NCI-H2107 (cell line): ENCODE measurements at regions not wholly inside any gene's neighbourhood (a gene's known extent, or its start where the extent isn't known, plus 50 kb on each side); places are given as distances from the start of the nearest gene placed in this dataset.
"Not testable (repeated sequence)": the region's sequence is repeated elsewhere in the genome, so short reads cannot be mapped to it uniquely, and the experiment has no call there.

Source experiments
- DNase-seq: peaks from one replicate; lab custom pipeline; 2025; lab: John Stamatoyannopoulos, UW

DNA sequence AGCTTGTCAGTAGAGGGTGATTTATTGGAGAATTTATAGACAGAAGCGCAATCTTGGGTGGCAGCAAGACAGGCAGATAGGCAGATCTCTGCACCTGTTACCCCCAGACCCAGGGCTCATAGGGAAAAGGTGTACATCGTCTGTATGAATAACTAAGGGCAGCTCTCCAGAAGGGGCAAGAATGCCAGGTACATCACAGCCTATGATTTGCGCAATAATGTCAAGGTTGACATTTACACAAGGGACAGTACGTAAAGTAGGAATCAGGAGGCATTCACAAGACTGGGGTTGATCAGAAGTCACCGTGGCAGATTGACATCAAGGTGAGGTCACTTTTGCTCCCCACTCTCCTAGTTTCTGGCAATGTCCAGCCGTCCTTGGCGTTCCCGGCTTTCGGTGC lies 524.1 kb downstream of the TRIML1 start:
- no peak for DNase-seq

DNA sequence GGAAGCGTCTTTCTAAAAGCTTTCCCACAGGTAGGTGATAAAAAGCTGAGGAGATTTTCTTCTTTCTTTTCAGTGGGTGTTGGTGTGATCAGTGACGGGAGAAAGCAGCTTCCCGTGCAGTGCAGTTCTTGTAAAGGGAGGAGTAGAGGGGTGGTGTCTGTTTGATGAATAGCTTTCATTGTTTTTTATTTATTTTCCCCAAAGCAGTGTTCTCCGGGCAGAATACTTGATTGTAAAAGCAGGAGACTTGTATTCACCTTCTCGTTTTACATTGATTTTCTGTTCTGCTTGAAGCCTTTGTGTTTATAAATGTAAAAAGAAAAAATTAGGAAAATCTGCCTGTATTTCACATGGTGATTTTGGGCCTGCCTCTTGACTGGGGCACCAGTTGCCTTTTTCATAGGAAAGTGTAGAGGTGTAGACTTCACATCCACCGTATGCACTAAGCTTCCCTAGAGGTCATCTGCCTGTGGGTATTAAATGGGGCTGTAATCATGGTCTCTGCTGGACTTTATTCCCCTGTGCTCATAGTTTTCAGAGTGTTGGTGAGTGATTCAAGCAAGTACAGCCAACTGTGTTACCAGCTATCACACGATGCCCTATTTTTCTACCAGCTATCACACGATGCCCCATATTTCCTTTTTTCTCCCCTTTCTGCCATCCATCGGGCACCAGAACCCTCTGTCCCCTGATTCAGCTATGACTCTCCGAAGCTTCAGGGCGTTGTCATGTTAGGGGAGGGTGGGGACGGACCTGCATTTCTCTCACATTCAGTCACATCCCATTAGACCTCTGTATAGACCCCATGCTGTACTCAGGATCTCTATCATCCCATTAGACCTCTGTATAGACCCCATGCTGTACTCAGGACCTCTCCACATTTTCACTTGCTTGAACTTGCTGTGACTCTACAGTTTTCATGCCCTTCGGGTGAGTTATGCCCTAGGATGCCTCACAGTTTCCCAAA lies 526.5 kb downstream of the TRIML1 start:
- DNase-seq, result no peak

DNA sequence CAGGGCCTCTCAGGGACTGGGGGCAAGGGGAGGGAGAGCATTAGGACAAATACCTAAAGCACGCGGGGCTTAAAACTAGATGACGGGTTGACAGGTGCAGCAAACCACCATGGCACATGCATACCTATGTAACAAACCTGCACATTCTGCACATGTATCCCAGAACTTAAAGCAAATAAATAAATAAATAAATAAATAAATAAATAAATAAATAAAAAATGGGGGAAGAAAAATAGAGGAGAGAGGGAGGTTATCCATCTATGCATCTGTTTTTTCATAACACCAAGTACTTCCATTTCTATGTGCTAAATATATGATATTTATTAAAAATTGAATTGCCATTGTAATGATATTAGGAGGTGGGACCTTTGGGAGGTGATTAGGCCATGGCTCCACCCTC lies 539.5 kb downstream of the TRIML1 start:
- DNase-seq, result not testable (repeated sequence)

DNA sequence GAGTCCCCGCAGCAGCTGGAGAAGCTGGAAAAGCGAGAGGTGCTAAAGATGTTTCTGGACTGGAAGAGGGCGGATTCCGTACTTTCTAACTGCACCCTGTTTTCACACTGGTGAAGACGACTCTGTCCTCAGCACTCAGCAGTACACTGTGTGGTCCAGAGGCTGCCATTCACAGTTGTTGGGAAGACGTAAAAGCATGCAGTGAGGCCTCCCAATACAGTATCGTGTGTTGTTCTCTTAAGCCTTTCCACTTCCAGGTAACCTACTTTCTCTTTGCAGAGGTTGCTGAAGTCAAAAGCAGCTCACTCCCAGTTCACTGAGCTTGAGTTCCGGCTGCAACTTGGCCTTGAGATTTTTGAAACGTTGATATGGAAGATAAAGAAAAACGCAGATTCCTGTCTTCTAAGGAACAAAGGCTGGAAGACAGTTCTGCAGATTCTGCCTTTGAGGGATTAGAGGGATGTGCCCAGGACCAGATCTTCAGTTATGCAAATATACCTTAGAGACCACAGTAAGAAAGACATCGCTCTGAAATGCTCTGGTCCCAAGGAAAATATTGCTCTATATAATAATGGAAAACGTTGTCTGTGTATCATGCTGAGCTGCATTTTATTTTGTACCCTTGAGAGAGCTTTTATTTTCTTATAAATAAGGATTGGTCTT lies 540.9 kb downstream of the TRIML1 start:
- DNase-seq, result no peak

DNA sequence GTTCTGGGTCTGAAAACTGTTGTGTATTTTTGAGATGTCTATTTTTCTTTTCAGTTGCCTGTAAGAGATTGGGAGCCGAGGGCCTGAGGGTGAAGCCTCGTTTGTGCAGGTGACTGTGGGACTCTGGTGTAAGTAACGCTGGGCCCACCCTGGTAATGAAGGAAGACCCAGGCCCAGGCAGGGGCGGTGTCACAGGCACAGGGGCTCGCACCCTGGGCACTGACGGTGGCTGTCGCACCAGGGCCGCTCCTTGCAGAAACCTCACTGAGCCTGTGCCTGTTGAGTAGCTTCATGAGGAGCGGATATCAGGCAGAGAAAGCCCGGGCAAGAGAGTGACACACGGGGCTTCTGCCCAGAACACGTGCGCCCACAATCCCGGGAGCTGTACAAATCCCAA lies 541.4 kb downstream of the TRIML1 start:
- no peak for DNase-seq

DNA sequence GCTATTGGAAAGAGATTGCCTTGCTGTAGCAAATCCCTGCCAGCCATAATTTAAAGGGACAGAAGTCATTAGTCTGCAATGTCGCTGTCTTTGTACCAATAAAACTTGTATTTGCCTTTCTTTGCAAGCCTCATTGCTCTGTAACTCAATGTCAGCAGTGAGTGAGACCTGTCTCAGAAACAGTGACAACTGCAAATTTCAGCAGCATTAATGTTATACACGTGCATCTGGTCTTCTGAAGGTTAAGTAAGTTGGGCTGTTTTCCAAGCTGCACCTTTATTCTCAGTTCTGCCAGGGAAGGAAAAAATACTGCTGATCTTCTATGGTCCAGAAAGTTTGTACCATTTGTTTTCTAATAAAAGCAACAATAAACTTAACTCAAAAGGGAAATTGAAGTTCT lies 543.1 kb downstream of the TRIML1 start:
- DNase-seq, result no peak

DNA sequence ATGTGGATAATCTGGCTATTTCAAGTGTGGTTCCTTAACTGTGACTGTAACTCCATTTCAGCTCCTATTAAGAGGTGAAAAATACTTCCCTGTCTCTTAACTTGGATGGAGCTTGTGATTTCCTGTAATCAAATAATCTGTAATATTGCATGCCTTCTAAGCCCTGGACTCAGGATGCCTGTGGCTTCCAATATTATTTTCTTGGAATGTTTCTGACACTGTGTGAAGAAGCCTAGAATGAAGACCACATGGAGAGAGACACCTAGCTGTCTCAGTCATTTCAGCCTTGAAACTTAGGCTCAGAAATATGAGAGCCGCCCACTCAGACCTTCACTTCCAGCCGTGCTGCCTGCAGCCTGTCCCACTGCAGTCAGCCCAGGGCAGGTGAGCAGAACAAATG lies 544.3 kb downstream of the TRIML1 start:
- no peak for DNase-seq

DNA sequence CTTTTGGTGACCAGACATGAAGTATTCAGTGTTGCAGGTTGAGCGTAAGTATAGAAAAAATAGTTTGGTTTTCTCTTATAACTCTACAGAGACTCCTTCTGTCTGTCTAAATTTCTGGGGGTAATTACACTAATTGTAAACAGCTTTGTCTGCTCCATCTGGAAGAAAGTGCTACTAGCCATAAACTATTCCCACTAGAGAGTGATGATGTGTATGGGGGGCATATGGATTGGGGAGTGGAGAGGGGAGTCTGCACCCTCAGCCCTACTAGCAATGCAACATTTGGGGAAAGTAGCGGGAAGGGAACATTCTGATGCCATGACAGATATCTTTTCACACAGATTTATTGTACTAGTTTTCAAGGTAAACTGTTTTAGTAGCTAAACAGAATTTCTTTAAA lies 549.7 kb downstream of the TRIML1 start:
- DNase-seq, result no peak

DNA sequence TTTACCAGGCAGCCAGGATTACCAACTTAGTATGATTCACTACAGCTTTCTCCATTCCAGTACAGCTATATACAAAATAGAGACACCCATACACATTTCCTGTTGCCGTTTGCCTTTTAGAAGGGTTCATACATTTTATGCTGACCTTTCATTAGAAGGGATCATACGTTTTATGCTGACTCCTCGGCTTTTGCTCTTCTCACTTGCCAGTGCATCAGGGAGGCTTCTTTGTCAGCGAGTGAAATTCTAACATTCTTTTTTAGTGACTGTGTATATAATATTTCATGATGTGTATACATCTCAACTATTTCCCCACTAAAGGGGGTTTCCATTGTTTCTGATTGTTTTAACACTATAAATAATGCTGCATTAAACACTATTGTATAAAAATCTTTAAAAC lies 552.6 kb downstream of the TRIML1 start:
- DNase-seq, result no peak

DNA sequence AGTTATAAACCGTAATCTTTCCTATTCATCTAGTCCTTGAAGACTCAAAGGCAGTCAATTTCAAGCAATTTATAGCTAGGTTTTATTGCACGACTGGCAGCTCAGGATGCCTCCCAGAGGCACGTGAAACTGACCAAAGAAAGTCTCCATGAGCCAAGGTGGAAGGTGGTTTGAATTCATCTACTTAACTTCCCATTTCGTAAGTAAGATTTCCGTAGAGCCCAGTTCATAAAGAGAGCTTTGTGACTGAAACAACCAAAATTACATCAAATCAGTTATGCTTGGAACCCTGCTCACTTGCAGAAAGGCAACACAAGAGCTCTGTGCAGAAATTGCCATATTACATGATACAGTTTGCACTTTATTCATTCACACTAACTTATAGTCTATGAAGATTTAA lies 556.0 kb downstream of the TRIML1 start:
- DNase-seq, result no peak

DNA sequence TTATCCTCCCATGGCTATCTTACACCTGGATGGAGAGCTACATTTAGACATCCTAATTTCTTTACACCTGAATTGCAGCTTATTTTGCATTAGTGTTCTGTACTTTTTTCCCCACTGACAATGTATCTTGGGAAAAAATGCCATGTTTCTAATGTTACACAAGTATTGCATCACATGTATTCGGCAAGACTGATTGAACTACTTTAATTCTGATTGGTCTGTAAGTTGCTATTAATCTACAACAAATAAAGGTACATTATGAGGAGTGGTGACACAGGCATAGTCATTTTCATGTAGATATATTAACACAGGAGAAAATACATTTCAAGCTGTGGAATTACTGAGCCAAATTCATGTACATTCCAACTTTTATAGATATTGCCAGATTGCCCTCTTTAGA lies 558.0 kb downstream of the TRIML1 start:
- no peak for DNase-seq

DNA sequence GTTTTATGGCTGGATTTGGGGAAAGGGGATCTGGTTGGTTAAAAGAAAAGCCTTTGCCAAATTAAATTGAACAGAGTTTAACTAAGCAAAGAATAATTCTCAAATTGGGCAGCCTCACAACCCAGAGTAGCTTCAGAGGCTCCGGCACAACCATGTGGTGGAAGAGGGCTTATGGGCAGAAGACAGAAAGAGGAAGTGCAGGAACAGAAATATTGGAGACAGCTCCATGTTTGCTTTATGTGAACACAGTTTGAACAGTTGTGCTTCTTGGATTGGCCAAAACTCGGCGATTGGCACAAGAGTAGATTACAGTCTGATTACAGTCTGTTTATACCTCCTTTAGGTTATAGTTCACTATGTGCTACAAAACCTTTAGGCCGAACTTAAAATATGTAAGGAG lies 562.7 kb downstream of the TRIML1 start:
- DNase-seq, result no peak

DNA sequence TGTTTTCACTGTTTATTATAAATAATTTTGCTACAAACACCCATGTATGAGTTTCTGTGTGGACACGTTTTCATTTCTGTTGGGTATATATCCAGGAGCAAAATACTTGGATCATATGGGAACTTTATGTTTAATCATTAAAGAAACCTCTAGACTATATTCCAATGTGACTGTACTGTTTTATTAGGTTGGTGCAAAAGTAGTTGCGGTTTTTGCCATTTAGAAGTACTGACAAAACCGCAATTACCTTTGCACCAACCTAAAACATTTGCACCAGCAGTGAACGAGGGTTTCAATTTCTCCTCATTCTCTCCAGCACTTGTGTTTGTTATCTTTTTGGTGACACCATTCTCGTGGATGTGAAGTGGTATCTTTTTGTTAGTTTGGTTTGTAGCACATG lies 565.0 kb downstream of the TRIML1 start:
- no peak for DNase-seq

DNA sequence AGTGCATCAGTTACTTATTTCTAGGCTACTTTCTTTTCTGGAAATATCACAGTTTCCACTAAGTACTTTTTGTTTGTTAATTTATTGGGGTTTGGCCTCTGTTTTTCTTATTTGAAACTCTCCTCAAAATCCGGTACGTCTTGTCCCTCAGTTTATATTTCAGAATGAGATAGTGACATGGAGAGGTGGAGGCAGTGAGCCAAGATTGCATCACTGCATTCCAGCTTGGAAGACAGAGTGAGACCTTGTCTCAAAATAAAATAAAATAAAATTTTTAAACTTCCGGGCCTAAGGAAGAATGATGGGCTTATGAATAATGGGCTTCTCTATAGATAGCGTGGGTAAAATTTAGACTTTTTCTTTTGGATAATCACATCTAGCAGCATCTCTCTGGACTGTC lies 567.8 kb downstream of the TRIML1 start:
- no peak for DNase-seq

DNA sequence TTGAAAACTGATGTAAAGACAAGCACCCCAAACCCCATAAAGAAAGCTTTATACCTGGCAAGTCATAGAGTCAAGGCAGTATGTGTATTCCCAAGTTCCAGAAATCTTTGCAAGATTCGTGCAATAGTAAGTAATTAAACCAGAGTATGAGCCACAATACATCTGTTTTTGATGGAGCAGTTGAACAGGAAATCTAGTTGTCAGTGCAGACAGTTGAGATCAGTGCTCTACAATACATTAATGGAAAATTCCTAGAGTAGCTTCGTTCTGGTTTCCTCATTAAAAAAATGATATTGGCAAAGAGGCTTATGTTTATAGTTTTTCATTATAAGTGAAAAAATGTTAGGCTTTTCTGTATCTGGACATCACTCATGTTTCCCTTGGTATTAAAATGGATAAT lies 575.3 kb downstream of the TRIML1 start:
- DNase-seq, result no peak

DNA sequence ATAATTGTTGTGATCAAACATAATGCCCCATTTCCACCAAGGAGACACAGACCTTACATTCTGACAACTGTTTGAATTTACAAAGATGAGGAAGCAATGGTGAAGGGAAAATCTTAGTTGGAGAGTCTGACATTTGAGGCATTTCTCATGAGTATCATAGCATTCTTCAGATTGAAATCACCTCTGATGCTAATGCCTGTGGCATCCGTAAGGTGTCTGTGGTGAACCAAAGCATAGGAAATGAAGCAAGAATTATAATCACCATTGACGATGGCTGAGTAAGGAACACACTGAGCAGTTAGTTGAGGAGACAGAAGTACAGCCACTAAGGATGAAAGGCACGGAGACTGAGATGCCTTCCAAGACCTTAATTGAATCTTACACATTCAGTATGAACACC lies 575.7 kb downstream of the TRIML1 start:
- DNase-seq, result no peak

DNA sequence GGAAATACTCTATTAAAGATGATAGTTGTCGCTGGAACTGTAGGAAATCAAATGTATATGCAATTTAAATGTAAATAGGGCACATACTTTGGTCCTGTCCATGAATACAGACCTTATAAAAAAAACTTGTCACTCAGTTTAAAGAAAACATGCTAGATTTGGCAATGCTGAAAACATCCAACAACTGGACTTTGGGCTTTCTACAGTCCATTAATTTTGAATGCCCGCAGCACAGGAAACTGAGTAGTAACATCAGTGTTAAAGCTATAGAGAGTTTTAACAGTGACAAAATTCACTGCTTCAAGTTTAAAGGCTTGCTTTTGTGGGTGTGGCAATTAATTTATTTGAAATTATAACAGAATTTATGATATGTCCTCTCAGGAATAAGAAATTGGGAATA lies 578.4 kb downstream of the TRIML1 start:
- DNase-seq, result no peak

DNA sequence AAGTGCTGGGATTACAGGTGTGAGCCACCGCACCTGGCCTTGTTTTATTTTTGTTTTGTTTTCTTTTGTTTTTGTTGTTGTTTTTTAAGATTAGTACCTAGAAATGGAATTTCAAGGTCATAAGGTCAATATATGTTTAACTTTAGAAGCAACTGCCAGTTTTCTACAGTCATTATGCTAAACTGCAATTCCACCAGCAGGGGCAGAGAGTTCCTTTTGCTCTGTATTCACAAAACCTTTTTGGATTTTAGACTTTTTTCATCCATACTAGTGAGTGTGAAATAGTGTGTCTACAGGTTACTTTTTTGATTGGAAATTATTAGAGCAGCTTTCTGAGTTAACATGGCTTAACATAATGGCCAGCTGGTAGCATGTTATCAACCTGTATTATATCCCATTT lies 580.6 kb downstream of the TRIML1 start:
- DNase-seq, result no peak

DNA sequence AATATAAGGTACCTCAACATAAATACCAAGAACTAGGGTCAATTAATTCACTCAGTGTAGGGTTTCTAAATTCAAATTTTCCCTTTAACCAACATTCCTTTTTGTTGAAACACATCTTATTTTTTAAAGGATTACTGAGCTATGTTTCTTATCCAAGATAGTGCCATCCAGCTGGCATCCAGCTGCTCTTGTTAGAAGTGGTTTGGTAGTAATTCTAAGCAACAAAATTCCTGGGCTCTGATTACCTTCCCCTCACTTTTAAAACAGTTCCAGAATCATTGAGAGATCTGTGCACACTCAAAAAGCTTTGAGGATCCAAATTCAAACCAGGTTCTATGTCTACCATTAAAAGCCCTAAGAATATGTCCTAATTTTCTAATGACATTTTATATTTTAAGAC lies 583.7 kb downstream of the TRIML1 start:
- DNase-seq, result no peak

DNA sequence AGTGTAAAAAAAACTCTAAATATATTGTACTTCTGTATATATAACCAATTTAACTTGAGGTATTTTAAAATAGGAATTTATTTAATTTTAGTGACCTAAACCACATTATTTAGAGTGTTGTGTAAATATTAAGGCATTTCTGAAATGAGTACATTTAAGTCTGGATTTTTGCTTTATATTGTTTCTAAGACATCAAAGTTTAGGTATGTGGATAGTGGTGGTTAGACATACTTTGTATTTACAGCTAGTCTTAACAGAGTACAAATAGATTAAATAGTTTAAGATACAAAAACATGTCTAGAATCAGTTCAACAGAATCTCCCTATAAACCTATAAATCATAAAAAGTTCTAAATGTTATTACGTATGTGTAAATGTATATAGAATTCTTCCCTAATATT lies 588.5 kb downstream of the TRIML1 start:
- DNase-seq, result no peak

DNA sequence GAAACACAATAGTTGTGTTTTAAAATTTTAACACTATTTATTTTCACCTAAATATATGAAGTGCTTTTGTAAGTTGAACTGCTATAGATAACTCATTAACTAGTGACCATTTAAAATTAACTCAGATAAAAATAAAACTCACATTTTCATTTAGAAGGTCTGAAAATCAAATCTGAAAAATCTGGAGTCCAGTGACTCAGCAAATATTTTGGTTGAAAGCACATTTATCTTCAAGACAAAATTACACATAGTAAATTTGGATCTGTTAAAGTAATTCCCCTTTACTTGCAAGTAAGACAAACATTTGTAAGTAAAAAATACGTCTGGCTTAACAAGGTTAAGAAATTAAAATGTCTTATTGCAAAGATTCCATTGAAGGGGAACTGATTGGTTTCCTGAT lies 589.1 kb downstream of the TRIML1 start:
- no peak for DNase-seq

DNA sequence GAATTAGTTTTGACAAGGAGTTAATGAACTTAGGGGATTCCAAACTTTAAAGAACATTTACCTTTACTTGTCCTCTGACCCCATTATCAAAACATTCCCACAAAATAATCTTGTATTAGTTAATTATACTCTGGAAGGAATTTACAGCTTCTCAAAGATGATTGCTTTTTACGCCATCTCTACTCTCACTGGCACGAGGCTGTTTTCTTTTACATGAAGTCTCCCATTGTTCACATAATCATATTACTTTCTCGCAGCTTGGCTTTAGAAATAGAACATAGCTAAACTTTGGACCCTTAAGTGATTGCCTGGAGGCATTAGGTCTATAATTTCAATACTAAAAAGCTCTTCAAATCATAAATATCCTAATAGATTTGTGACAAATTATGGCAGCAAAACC lies 592.9 kb downstream of the TRIML1 start:
- DNase-seq, result no peak

DNA sequence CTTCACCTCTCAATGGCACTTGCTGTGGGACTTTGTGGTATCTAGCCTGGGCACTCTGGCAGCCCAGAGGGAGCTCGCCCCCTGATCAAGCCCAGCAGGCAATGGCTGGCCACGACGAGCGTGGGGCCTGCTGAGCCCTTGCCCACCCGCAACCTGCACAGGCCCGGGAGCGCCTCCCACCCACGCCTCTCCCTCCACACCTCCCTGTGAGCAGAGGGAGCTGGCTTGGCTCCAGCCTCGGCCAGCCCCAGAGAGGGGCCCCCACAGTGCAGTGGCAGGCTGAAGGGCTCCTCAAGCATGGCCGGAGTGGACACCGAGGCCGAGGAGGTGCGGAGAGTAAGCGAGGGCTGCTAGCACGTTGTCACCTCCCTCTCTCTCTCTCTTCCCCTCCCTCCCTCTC lies 595.8 kb downstream of the TRIML1 start:
- DNase-seq, result no peak
